ENCODE measurements at regions not wholly inside any gene's neighbourhood (a gene's known extent, or its start where the extent isn't known, plus 50 kb on each side); places are given as distances from the start of the nearest gene placed in this dataset.

- Histone ChIP-seq H3K9me3 (ENCODE audit: control insufficient read depth, low read depth, low read length) (no peaks in the 10 kb centered on the region), H3K4ac (ENCODE audit: low read depth, low read length) (no peak overlapping the region), H2BK120ac (ENCODE audit: low read depth, low read length, poor library complexity, severe bottlenecking) (no peak overlapping the region), H4K91ac (ENCODE audit: insufficient read length, low read depth, low read length) (no peak overlapping the region), H3K23me2 (ENCODE audit: insufficient read length, low read depth, low read length, poor library complexity, severe bottlenecking) (no peaks in the 10 kb centered on the region), H2AK5ac (ENCODE audit: insufficient read length, low read length) (no peak overlapping the region), H3K9ac (ENCODE audit: extremely low read depth, insufficient read length, low read length) (no peak overlapping the region), H4K5ac (ENCODE audit: insufficient read length, low read depth, low read length) (no peak overlapping the region), H2BK12ac (ENCODE audit: insufficient read length, low read depth, low read length) (no peak overlapping the region), H2AFZ (ENCODE audit: low read length) (no peak overlapping the region), H3K27ac (ENCODE audit: insufficient read length, low read depth, low read length) (no peak overlapping the region), H3K23ac (ENCODE audit: insufficient read length, low read depth, low read length) (no peak overlapping the region), H3K56ac (ENCODE audit: insufficient read length, low read depth, low read length) (no peak overlapping the region), H2BK15ac (ENCODE audit: low read depth, low read length) (no peak overlapping the region), H3K4me2 (ENCODE audit: insufficient read depth, insufficient read length, low read length) (no peak overlapping the region), H3K79me1 (ENCODE audit: insufficient read depth, low read depth, low read length, poor library complexity, severe bottlenecking) (no peaks in the 10 kb centered on the region), H3T11ph (ENCODE audit: low read length) (no peak overlapping the region), H2BK5ac (ENCODE audit: insufficient read length, low read length) (no peak overlapping the region), H3K79me2 (ENCODE audit: insufficient read depth, low read length) (no peaks in the 10 kb centered on the region), H2BK20ac (ENCODE audit: low read depth, low read length, poor library complexity, severe bottlenecking) (no peak overlapping the region), H3K14ac (ENCODE audit: insufficient read depth, low read length) (no peak overlapping the region), H4K8ac (replicated peaks; ENCODE audit: insufficient read length, low read depth, low read length) (no peak overlapping the region), H4K20me1 (ENCODE audit: control insufficient read depth, insufficient read depth, insufficient read length) (no peaks in the 10 kb centered on the region), H3K18ac (ENCODE audit: insufficient read length, low read depth, low read length) (no peak overlapping the region), H3K4me1 (ENCODE audit: insufficient read depth, low read length) (no peaks in the 10 kb centered on the region; the same call in 1 of the 2 replicates), H3K27me3 (ENCODE audit: insufficient read depth, low read length) (no peaks in the 10 kb centered on the region)
- Mint-ChIP-seq H3K27ac (no peak overlapping the region; a peak in 1 of 7 replicates), H3K36me3 (ENCODE audit: insufficient read depth in 1 of 3, low read depth in 3 of 3) (no peaks in the 10 kb centered on the region; a peak in 1 of 7 replicates), H3K9me3 (no peaks in the 10 kb centered on the region), H3K4me1 (peaks cover 32 to 42% of the 10 kb centered on the region in 2 experiments), H3K27me3 (ENCODE audit: low read depth) (peaks cover 6% of the 10 kb centered on the region), H3K4me3 (no peak overlapping the region)
- TF ChIP-seq CTCF (conservative IDR thresholded peaks at IDR 0.05) = no peak
- no CpG with 5 or more reads among the region's 8 CpGs for WGBS (ENCODE audit: extremely low coverage, insufficient read length, low lambda C conversion rate)
- DNase-seq = no peak
Measured at GRCh38 chr15:66833371-66833770, 131.3 kb downstream of the SMAD6 start.

Measured in H9 (cell line).